ENCODE measurements at regions not wholly inside any gene's neighbourhood (a gene's known extent, or its start where the extent isn't known, plus 50 kb on each side); places are given as distances from the start of the nearest gene placed in this dataset.
A peak's percentile ranks its signal among the peaks of the same experiment; 100 is the strongest.
"Not testable (repeated sequence)": the region's sequence is repeated elsewhere in the genome, so short reads cannot be mapped to it uniquely, and the experiment has no call there.

- intact Hi-C loops (cut with DNase I), result no loop called here
- no peak for DNase-seq
Measured at GRCh38 chr9:11135851-11136250, 523.0 kb upstream of the PTPRD start.

GRCh38 chr9:11141357-11141756, 528.6 kb upstream of the PTPRD start:
- intact Hi-C loops (cut with DNase I), result no loop called here
- no peak for DNase-seq

- intact Hi-C loops (cut with DNase I), result no loop called here
- DNase-seq, result no peak
Measured at GRCh38 chr9:11142965-11143738, 530.4 kb upstream of the PTPRD start.

- DNase-seq, result no peak
- intact Hi-C loops (cut with DNase I), result no loop called here
Measured at GRCh38 chr9:11144746-11145145, 531.9 kb upstream of the PTPRD start.

GRCh38 chr9:11148189-11148588, 535.4 kb upstream of the PTPRD start:
- no peak for DNase-seq
- intact Hi-C loops (cut with DNase I), result no loop called here

- intact Hi-C loops (cut with DNase I), result no loop called here
- peak in 3 of 10 donors; percentile 8 to 61 (median 11) for DNase-seq
Measured at GRCh38 chr9:11149065-11149464, 536.3 kb upstream of the PTPRD start.

- intact Hi-C loops (cut with DNase I), result no loop called here
- peak in 1 of 10 donors; percentile 29 for DNase-seq
Measured at GRCh38 chr9:11158063-11158462, 545.3 kb upstream of the PTPRD start.

- DNase-seq, result no peak
- intact Hi-C loops (cut with DNase I), result no loop called here
Measured at GRCh38 chr9:11158676-11159075, 545.9 kb upstream of the PTPRD start.

GRCh38 chr9:11159318-11159862, 546.6 kb upstream of the PTPRD start:
- intact Hi-C loops (cut with DNase I), result no loop called here
- no peak for DNase-seq

GRCh38 chr9:11163843-11164242, 551.0 kb upstream of the PTPRD start:
- no peak for DNase-seq
- intact Hi-C loops (cut with DNase I), result no loop called here

GRCh38 chr9:11182001-11182400, 569.2 kb upstream of the PTPRD start:
- DNase-seq, result no peak
- intact Hi-C loops (cut with DNase I), result no loop called here

GRCh38 chr9:11190719-11191118, 577.9 kb upstream of the PTPRD start:
- DNase-seq, result no peak
- intact Hi-C loops (cut with DNase I), result no loop called here

- no peak for DNase-seq
- intact Hi-C loops (cut with DNase I), result no loop called here
Measured at GRCh38 chr9:11192993-11193392, 580.2 kb upstream of the PTPRD start.

- DNase-seq, result no peak
Measured at GRCh38 chr9:11194246-11194645, 581.4 kb upstream of the PTPRD start.

GRCh38 chr9:11196840-11197365, 584.1 kb upstream of the PTPRD start:
- DNase-seq, result peak in 3 of 10 donors; percentile 55 to 70 (median 67)
- intact Hi-C loops (cut with DNase I), result not testable (repeated sequence)

More at GRCh38 chr9:11194246-11194645, 581.4 kb upstream of the PTPRD start:
- intact Hi-C loops (cut with DNase I), result no loop called here

- intact Hi-C loops (cut with DNase I), result no loop called here
- DNase-seq, result no peak
Measured at GRCh38 chr9:11199335-11199734, 586.5 kb upstream of the PTPRD start.

GRCh38 chr9:11204521-11204920, 591.7 kb upstream of the PTPRD start:
- DNase-seq, result no peak
- intact Hi-C loops (cut with DNase I), result no loop called here

GRCh38 chr9:11206925-11207324, 594.1 kb upstream of the PTPRD start:
- intact Hi-C loops (cut with DNase I), result no loop called here
- DNase-seq, result no peak

- DNase-seq, result no peak
- intact Hi-C loops (cut with DNase I), result no loop called here
Measured at GRCh38 chr9:11233696-11234095, 620.9 kb upstream of the PTPRD start.

GRCh38 chr9:11235061-11235460, 622.3 kb upstream of the PTPRD start:
- intact Hi-C loops (cut with DNase I), result no loop called here
- no peak for DNase-seq

- no peak for DNase-seq
- intact Hi-C loops (cut with DNase I), result no loop called here
Measured at GRCh38 chr9:11241779-11242178, 629.0 kb upstream of the PTPRD start.

- intact Hi-C loops (cut with DNase I), result no loop called here
- DNase-seq, result no peak
Measured at GRCh38 chr9:11257992-11258391, 645.2 kb upstream of the PTPRD start.
